HEK293T (cell line): ENCODE measurements at regions not wholly inside any gene's neighbourhood (a gene's known extent, or its start where the extent isn't known, plus 50 kb on each side); places are given as distances from the start of the nearest gene placed in this dataset.

ENCODE experiments used
- SP1 ChIP-seq: fragments of 450-650 bp; IDR thresholded peaks from 2 replicates; pipeline ENCODE4 v1.6.1; 2017
- SUZ12 ChIP-seq: fragments of 450-650 bp; IDR thresholded peaks from 2 replicates; pipeline ENCODE4 v1.6.1; 2016; ENCODE audit warnings: mild to moderate bottlenecking

DNA sequence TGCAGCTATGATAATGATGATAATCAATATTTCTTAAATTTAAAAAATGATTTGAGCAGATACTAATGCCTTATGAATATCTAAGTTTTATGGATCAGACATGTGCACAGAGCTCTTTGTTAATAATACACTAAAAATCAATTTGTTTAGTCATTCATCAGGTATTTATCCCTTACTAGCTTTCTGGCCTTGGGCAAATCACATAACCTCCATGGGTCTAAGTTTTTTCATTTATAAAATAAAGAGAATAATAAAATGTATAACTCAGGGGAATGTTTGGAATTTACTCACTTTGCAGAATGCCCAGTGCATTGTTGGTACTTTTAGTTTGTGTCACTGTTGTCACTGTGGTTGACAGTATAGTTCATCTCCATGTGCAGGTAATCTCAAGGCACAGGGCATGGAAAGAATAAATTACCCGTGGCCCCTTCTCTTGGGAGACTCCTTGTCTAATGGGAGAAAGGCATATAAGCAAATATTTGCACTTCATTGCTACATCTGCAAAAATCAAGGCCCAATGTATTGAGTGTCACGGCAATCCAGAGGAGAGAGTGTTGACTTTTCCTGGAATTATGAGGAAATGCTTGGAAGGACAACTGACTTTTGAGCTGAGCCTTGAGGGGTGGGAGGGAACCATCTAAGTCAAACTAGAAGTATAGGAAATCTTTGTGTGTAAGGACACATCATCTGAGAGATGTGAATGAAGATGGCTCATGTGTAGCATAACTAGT lies 64.7 kb upstream of the CTTNBP2 start:
- TF ChIP-seq SP1, result no peak
- TF ChIP-seq SUZ12, result no peak
